Gastrocnemius medialis (tissue), 4 donors: ENCODE measurements at regions not wholly inside any gene's neighbourhood (a gene's known extent, or its start where the extent isn't known, plus 50 kb on each side); places are given as distances from the start of the nearest gene placed in this dataset.

ENCODE experiments used
- ATAC-seq, 2 donors: fragments of 150-250 bp; one replicate each; pipeline ENCODE4 v1.9.1; 2016
- DNase-seq, 2 donors: peaks; one replicate each; pipeline ENCODE4 v3.0.0-alpha.2; 2019
- H3K27ac ChIP-seq, 4 donors: fragments of 200-600 bp; sonication (generic); 1 replicate in 1 of 4; 2 replicates in 3 of 4; pipeline ENCODE4 v1.5.1; 2016 to 2018; ENCODE audit warnings: mild to moderate bottlenecking in 2 of 4, moderate library complexity in 1 of 4
- H3K27me3 ChIP-seq, 3 donors: fragments of 200-600 bp; sonication (generic) in 2 of 3; 1 replicate in 1 of 3; 2 replicates in 2 of 3; pipeline versions ENCODE4 v1.5.1 to v1.6.0; 2016 to 2019; ENCODE audit warnings: mild to moderate bottlenecking in 1 of 3, moderate library complexity in 1 of 3
- H3K36me3 ChIP-seq, 2 donors: fragments of 200-600 bp; sonication (generic) in 1 of 2; one replicate each; pipeline ENCODE4 v1.5.1; 2017 to 2018
- H3K4me1 ChIP-seq, 2 donors: fragments of 200-600 bp; sonication (generic) in 1 of 2; one replicate each; pipeline ENCODE4 v1.5.1; 2016 to 2017; ENCODE audit warnings: mild to moderate bottlenecking in 2 of 2
- H3K4me3 ChIP-seq, 4 donors: fragments of 200-600 bp; sonication (generic) in 3 of 4; 1 replicate in 1 of 4; 2 replicates in 3 of 4; pipeline ENCODE4 v1.5.1; 2016 to 2019; ENCODE audit warnings: mild to moderate bottlenecking in 2 of 4
- H3K9me3 ChIP-seq, 3 donors: fragments of 200-600 bp; sonication (generic) in 2 of 3; 1 replicate in 1 of 3; 2 replicates in 2 of 3; pipeline ENCODE4 v1.5.1; 2016 to 2019
- POLR2A ChIP-seq, 2 donors: fragments of 450-650 bp; IDR thresholded peaks; one replicate each; pipeline ENCODE4 v1.6.1; 2017; ENCODE audit warnings: antibody characterized with exemption in 2 of 2, mild to moderate bottlenecking in 2 of 2, moderate library complexity in 2 of 2
- in situ Hi-C, 4 donors: fragments of 200-750 bp; cut with MboI; loops; one replicate each; pipeline versions ENCODE4 v1.15.0 to v1.8.0; 2017; ENCODE audit warnings: low sequenced_read_pairs in 4 of 4
- intact Hi-C: fragments of 100-400 bp; cut with DNase I; formaldehyde crosslinking; loops from one replicate; pipeline ENCODE4 v1.15.1; 2023; ENCODE audit warnings: low total_unique reads
- TF ChIP-seq, protein P1 (sequence below), 5 experiments: fragments of 450-650 bp in 3 of 5; fragments of 200-600 bp in 2 of 5; sonication (generic) in 2 of 5; IDR thresholded peaks in 4 of 5; conservative IDR thresholded peaks in 1 of 5; 1 replicate in 4 of 5; 2 replicates in 1 of 5; pipeline ENCODE4 v1.5.1; 2016 to 2019; ENCODE audit warnings: antibody characterized with exemption in 5 of 5, mild to moderate bottlenecking in 3 of 5, moderate library complexity in 3 of 5

GRCh38 chr12:111112311-111113098 is 192.1 kb upstream of the MYL2 start:
- no peak for DNase-seq
- TF ChIP-seq, protein P1, sequence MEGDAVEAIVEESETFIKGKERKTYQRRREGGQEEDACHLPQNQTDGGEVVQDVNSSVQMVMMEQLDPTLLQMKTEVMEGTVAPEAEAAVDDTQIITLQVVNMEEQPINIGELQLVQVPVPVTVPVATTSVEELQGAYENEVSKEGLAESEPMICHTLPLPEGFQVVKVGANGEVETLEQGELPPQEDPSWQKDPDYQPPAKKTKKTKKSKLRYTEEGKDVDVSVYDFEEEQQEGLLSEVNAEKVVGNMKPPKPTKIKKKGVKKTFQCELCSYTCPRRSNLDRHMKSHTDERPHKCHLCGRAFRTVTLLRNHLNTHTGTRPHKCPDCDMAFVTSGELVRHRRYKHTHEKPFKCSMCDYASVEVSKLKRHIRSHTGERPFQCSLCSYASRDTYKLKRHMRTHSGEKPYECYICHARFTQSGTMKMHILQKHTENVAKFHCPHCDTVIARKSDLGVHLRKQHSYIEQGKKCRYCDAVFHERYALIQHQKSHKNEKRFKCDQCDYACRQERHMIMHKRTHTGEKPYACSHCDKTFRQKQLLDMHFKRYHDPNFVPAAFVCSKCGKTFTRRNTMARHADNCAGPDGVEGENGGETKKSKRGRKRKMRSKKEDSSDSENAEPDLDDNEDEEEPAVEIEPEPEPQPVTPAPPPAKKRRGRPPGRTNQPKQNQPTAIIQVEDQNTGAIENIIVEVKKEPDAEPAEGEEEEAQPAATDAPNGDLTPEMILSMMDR (IDR thresholded peaks at IDR 0.05 in 4 of 5, conservative IDR thresholded peaks at IDR 0.05 in 1 of 5), result no peak
- TF ChIP-seq POLR2A (IDR thresholded peaks at IDR 0.05), result no peak
- in situ Hi-C loops, result no loop called here
- Histone ChIP-seq H3K27me3 (no peaks in the 10 kb centered on the region), H3K9me3 (no peaks in the 10 kb centered on the region), H3K4me3 (no peak overlapping the region), H3K36me3 (no peaks in the 10 kb centered on the region), H3K27ac (no peak overlapping the region), H3K4me1 (no peaks in the 10 kb centered on the region)
- no peak for ATAC-seq
- intact Hi-C loops, result no loop called here

- TF ChIP-seq POLR2A (IDR thresholded peaks at IDR 0.05), result no peak
- TF ChIP-seq, protein P1 (IDR thresholded peaks at IDR 0.05 in 4 of 5, conservative IDR thresholded peaks at IDR 0.05 in 1 of 5), result no peak
- Histone ChIP-seq H3K36me3 (no peaks in the 10 kb centered on the region), H3K27me3 (no peaks in the 10 kb centered on the region), H3K4me1 (no peaks in the 10 kb centered on the region), H3K4me3 (no peak overlapping the region), H3K9me3 (no peaks in the 10 kb centered on the region), H3K27ac (no peak overlapping the region)
- no peak for DNase-seq
- in situ Hi-C loops (no loop called here), intact Hi-C loops (no loop called here)
- ATAC-seq, result no peak
Measured at GRCh38 chr12:111111681-111112080, 191.3 kb upstream of the MYL2 start.

- no peaks in the 10 kb centered on the region for H3K9me3 ChIP-seq
- TF ChIP-seq POLR2A (IDR thresholded peaks at IDR 0.05), result no peak
- TF ChIP-seq, protein P1 (IDR thresholded peaks at IDR 0.05 in 4 of 5, conservative IDR thresholded peaks at IDR 0.05 in 1 of 5), result no peak
- H3K27ac ChIP-seq, result no peak overlapping the region
- ATAC-seq (no peak), DNase-seq (no peak)
- intact Hi-C loops (no loop called here), in situ Hi-C loops (no loop called here)
- H3K27me3 ChIP-seq, result no peaks in the 10 kb centered on the region
- no peaks in the 10 kb centered on the region for H3K4me1 ChIP-seq
- no peak overlapping the region for H3K4me3 ChIP-seq
- H3K36me3 ChIP-seq, result no peaks in the 10 kb centered on the region
Measured at GRCh38 chr12:111110556-111110955, 190.2 kb upstream of the MYL2 start.

- in situ Hi-C loops, result no loop called here
- no peaks in the 10 kb centered on the region for H3K27me3 ChIP-seq
- no peak for ATAC-seq
Measured at GRCh38 chr12:111108726-111109125, 188.3 kb upstream of the MYL2 start.

More at GRCh38 chr12:111108726-111109125, 188.3 kb upstream of the MYL2 start:
- Histone ChIP-seq H3K4me3 (no peak overlapping the region), H3K9me3 (no peaks in the 10 kb centered on the region), H3K27ac (no peak overlapping the region), H3K4me1 (no peaks in the 10 kb centered on the region), H3K36me3 (no peaks in the 10 kb centered on the region)
- TF ChIP-seq, protein P1 (IDR thresholded peaks at IDR 0.05 in 4 of 5, conservative IDR thresholded peaks at IDR 0.05 in 1 of 5), result no peak
- TF ChIP-seq POLR2A (IDR thresholded peaks at IDR 0.05), result no peak
- intact Hi-C loops, result no loop called here
- DNase-seq, result no peak
